ENCODE measurements at regions not wholly inside any gene's neighbourhood (a gene's known extent, or its start where the extent isn't known, plus 50 kb on each side); places are given as distances from the start of the nearest gene placed in this dataset.
A peak's percentile ranks its signal among the peaks of the same experiment; 100 is the strongest.

- Histone ChIP-seq H3K4me3 (ENCODE audit: low read length in 2 of 2) (no peak overlapping the region), H3K27ac (ENCODE audit: low read depth in 1 of 2, low read length in 1 of 2) (no peak overlapping the region), H3K36me3 (ENCODE audit: control insufficient read depth in 2 of 2, insufficient read depth in 2 of 2, low read length in 1 of 2) (no peaks in the 10 kb centered on the region), H3K9me3 (ENCODE audit: control insufficient read depth in 2 of 2, insufficient read depth in 1 of 2, low read length in 1 of 2) (no peaks in the 10 kb centered on the region), H3K4me1 (ENCODE audit: control insufficient read depth in 2 of 2, insufficient read depth in 2 of 2, low read length in 2 of 2) (no peaks in the 10 kb centered on the region), H3K27me3 (ENCODE audit: control insufficient read depth in 2 of 2, insufficient read depth in 1 of 2, low read length in 1 of 2) (no peaks in the 10 kb centered on the region)
- DNase-seq (ENCODE audit: low read depth in 6 of 9, low spot score in 9 of 9) = no peak
Observed at GRCh38 chr13:79765331-79765730, 284.4 kb downstream of the NDFIP2 start.

GRCh38 chr13:79749984-79750551 lies 269.1 kb downstream of the NDFIP2 start:
- Histone ChIP-seq H3K4me1 (ENCODE audit: control insufficient read depth in 2 of 2, insufficient read depth in 2 of 2, low read length in 2 of 2) (no peaks in the 10 kb centered on the region), H3K36me3 (ENCODE audit: control insufficient read depth in 2 of 2, insufficient read depth in 2 of 2, low read length in 1 of 2) (no peaks in the 10 kb centered on the region), H3K27ac (ENCODE audit: low read depth in 1 of 2, low read length in 1 of 2) (no peak overlapping the region), H3K9me3 (ENCODE audit: control insufficient read depth in 2 of 2, insufficient read depth in 1 of 2, low read length in 1 of 2) (no peaks in the 10 kb centered on the region), H3K27me3 (ENCODE audit: control insufficient read depth in 2 of 2, insufficient read depth in 1 of 2, low read length in 1 of 2) (no peaks in the 10 kb centered on the region), H3K4me3 (ENCODE audit: low read length in 2 of 2) (no peak overlapping the region)
- peak in 3 of 9 donors; percentile 6 to 28 (median 6) for DNase-seq (ENCODE audit: low read depth in 6 of 9, low spot score in 9 of 9)
- 91% methylated on average over 3 of the region's 3 CpGs for WGBS

- H3K27ac ChIP-seq (ENCODE audit: low read depth in 1 of 2, low read length in 1 of 2) = no peak overlapping the region
- H3K4me3 ChIP-seq (ENCODE audit: low read length in 2 of 2) = no peak overlapping the region
- H3K9me3 ChIP-seq (ENCODE audit: control insufficient read depth in 2 of 2, insufficient read depth in 1 of 2, low read length in 1 of 2) = no peaks in the 10 kb centered on the region
- WGBS = 92% methylated on average over 2 of the region's 2 CpGs
- H3K27me3 ChIP-seq (ENCODE audit: control insufficient read depth in 2 of 2, insufficient read depth in 1 of 2, low read length in 1 of 2) = no peaks in the 10 kb centered on the region
- H3K36me3 ChIP-seq (ENCODE audit: control insufficient read depth in 2 of 2, insufficient read depth in 2 of 2, low read length in 1 of 2) = no peaks in the 10 kb centered on the region
- H3K4me1 ChIP-seq (ENCODE audit: control insufficient read depth in 2 of 2, insufficient read depth in 2 of 2, low read length in 2 of 2) = no peaks in the 10 kb centered on the region
- DNase-seq (ENCODE audit: low read depth in 6 of 9, low spot score in 9 of 9) = no peak
Observed at GRCh38 chr13:79749566-79749965, 268.6 kb downstream of the NDFIP2 start.

- Histone ChIP-seq H3K27me3 (ENCODE audit: control insufficient read depth in 2 of 2, insufficient read depth in 1 of 2, low read length in 1 of 2) (no peaks in the 10 kb centered on the region), H3K27ac (ENCODE audit: low read depth in 1 of 2, low read length in 1 of 2) (no peak overlapping the region), H3K36me3 (ENCODE audit: control insufficient read depth in 2 of 2, insufficient read depth in 2 of 2, low read length in 1 of 2) (no peaks in the 10 kb centered on the region), H3K4me1 (ENCODE audit: control insufficient read depth in 2 of 2, insufficient read depth in 2 of 2, low read length in 2 of 2) (no peaks in the 10 kb centered on the region), H3K4me3 (ENCODE audit: low read length in 2 of 2) (no peak overlapping the region), H3K9me3 (ENCODE audit: control insufficient read depth in 2 of 2, insufficient read depth in 1 of 2, low read length in 1 of 2) (no peaks in the 10 kb centered on the region)
- WGBS = 87% methylated on average over 2 of the region's 2 CpGs
- no peak for DNase-seq (ENCODE audit: low read depth in 6 of 9, low spot score in 9 of 9)
Observed at GRCh38 chr13:79745081-79745480, 264.1 kb downstream of the NDFIP2 start.

- Histone ChIP-seq H3K4me1 (ENCODE audit: control insufficient read depth in 2 of 2, insufficient read depth in 2 of 2, low read length in 2 of 2) (no peaks in the 10 kb centered on the region), H3K36me3 (ENCODE audit: control insufficient read depth in 2 of 2, insufficient read depth in 2 of 2, low read length in 1 of 2) (no peaks in the 10 kb centered on the region), H3K27me3 (ENCODE audit: control insufficient read depth in 2 of 2, insufficient read depth in 1 of 2, low read length in 1 of 2) (no peaks in the 10 kb centered on the region), H3K4me3 (ENCODE audit: low read length in 2 of 2) (no peak overlapping the region), H3K9me3 (ENCODE audit: control insufficient read depth in 2 of 2, insufficient read depth in 1 of 2, low read length in 1 of 2) (no peaks in the 10 kb centered on the region), H3K27ac (ENCODE audit: low read depth in 1 of 2, low read length in 1 of 2) (no peak overlapping the region)
- no peak for DNase-seq (ENCODE audit: low read depth in 6 of 9, low spot score in 9 of 9)
- WGBS = 97% methylated on average over 3 of the region's 3 CpGs
Observed at GRCh38 chr13:79742923-79743322, 262.0 kb downstream of the NDFIP2 start.

GRCh38 chr13:79740991-79741390 lies 260.0 kb downstream of the NDFIP2 start:
- no peak overlapping the region for H3K4me3 ChIP-seq (ENCODE audit: low read length in 2 of 2)
- H3K36me3 ChIP-seq (ENCODE audit: control insufficient read depth in 2 of 2, insufficient read depth in 2 of 2, low read length in 1 of 2) = no peaks in the 10 kb centered on the region
- H3K27ac ChIP-seq (ENCODE audit: low read depth in 1 of 2, low read length in 1 of 2) = no peak overlapping the region
- H3K4me1 ChIP-seq (ENCODE audit: control insufficient read depth in 2 of 2, insufficient read depth in 2 of 2, low read length in 2 of 2) = no peaks in the 10 kb centered on the region
- DNase-seq (ENCODE audit: low read depth in 6 of 9, low spot score in 9 of 9) = no peak
- WGBS = 92% methylated on average over 6 of the region's 6 CpGs
- H3K27me3 ChIP-seq (ENCODE audit: control insufficient read depth in 2 of 2, insufficient read depth in 1 of 2, low read length in 1 of 2) = no peaks in the 10 kb centered on the region
- H3K9me3 ChIP-seq (ENCODE audit: control insufficient read depth in 2 of 2, insufficient read depth in 1 of 2, low read length in 1 of 2) = no peaks in the 10 kb centered on the region

GRCh38 chr13:79736356-79736755 lies 255.4 kb downstream of the NDFIP2 start:
- no peak overlapping the region for H3K27ac ChIP-seq (ENCODE audit: low read depth in 1 of 2, low read length in 1 of 2)
- H3K4me1 ChIP-seq (ENCODE audit: control insufficient read depth in 2 of 2, insufficient read depth in 2 of 2, low read length in 2 of 2) = no peaks in the 10 kb centered on the region
- no peaks in the 10 kb centered on the region for H3K36me3 ChIP-seq (ENCODE audit: control insufficient read depth in 2 of 2, insufficient read depth in 2 of 2, low read length in 1 of 2)
- no peak for DNase-seq (ENCODE audit: low read depth in 6 of 9, low spot score in 9 of 9)
- H3K27me3 ChIP-seq (ENCODE audit: control insufficient read depth in 2 of 2, insufficient read depth in 1 of 2, low read length in 1 of 2) = no peaks in the 10 kb centered on the region
- H3K4me3 ChIP-seq (ENCODE audit: low read length in 2 of 2) = no peak overlapping the region
- 95% methylated on average over 1 of the region's 1 CpG for WGBS
- no peaks in the 10 kb centered on the region for H3K9me3 ChIP-seq (ENCODE audit: control insufficient read depth in 2 of 2, insufficient read depth in 1 of 2, low read length in 1 of 2)

GRCh38 chr13:79735228-79735627 lies 254.3 kb downstream of the NDFIP2 start:
- no peaks in the 10 kb centered on the region for H3K4me1 ChIP-seq (ENCODE audit: control insufficient read depth in 2 of 2, insufficient read depth in 2 of 2, low read length in 2 of 2)

GRCh38 chr13:79727086-79727485 lies 246.1 kb downstream of the NDFIP2 start:
- Histone ChIP-seq H3K9me3 (ENCODE audit: control insufficient read depth in 2 of 2, insufficient read depth in 1 of 2, low read length in 1 of 2) (no peaks in the 10 kb centered on the region), H3K4me3 (ENCODE audit: low read length in 2 of 2) (no peak overlapping the region), H3K27me3 (ENCODE audit: control insufficient read depth in 2 of 2, insufficient read depth in 1 of 2, low read length in 1 of 2) (no peaks in the 10 kb centered on the region), H3K4me1 (ENCODE audit: control insufficient read depth in 2 of 2, insufficient read depth in 2 of 2, low read length in 2 of 2) (no peaks in the 10 kb centered on the region), H3K36me3 (ENCODE audit: control insufficient read depth in 2 of 2, insufficient read depth in 2 of 2, low read length in 1 of 2) (no peaks in the 10 kb centered on the region), H3K27ac (ENCODE audit: low read depth in 1 of 2, low read length in 1 of 2) (no peak overlapping the region)
- DNase-seq (ENCODE audit: low read depth in 6 of 9, low spot score in 9 of 9) = no peak

More at GRCh38 chr13:79735228-79735627, 254.3 kb downstream of the NDFIP2 start:
- Histone ChIP-seq H3K36me3 (ENCODE audit: control insufficient read depth in 2 of 2, insufficient read depth in 2 of 2, low read length in 1 of 2) (no peaks in the 10 kb centered on the region), H3K4me3 (ENCODE audit: low read length in 2 of 2) (no peak overlapping the region), H3K27ac (ENCODE audit: low read depth in 1 of 2, low read length in 1 of 2) (no peak overlapping the region), H3K27me3 (ENCODE audit: control insufficient read depth in 2 of 2, insufficient read depth in 1 of 2, low read length in 1 of 2) (no peaks in the 10 kb centered on the region), H3K9me3 (ENCODE audit: control insufficient read depth in 2 of 2, insufficient read depth in 1 of 2, low read length in 1 of 2) (no peaks in the 10 kb centered on the region)
- DNase-seq (ENCODE audit: low read depth in 6 of 9, low spot score in 9 of 9) = no peak

GRCh38 chr13:79725841-79726240 lies 244.9 kb downstream of the NDFIP2 start:
- Histone ChIP-seq H3K9me3 (ENCODE audit: control insufficient read depth in 2 of 2, insufficient read depth in 1 of 2, low read length in 1 of 2) (no peaks in the 10 kb centered on the region), H3K27me3 (ENCODE audit: control insufficient read depth in 2 of 2, insufficient read depth in 1 of 2, low read length in 1 of 2) (no peaks in the 10 kb centered on the region), H3K4me1 (ENCODE audit: control insufficient read depth in 2 of 2, insufficient read depth in 2 of 2, low read length in 2 of 2) (no peaks in the 10 kb centered on the region), H3K4me3 (ENCODE audit: low read length in 2 of 2) (no peak overlapping the region), H3K36me3 (ENCODE audit: control insufficient read depth in 2 of 2, insufficient read depth in 2 of 2, low read length in 1 of 2) (no peaks in the 10 kb centered on the region), H3K27ac (ENCODE audit: low read depth in 1 of 2, low read length in 1 of 2) (no peak overlapping the region)
- WGBS = 99% methylated on average over 1 of the region's 1 CpG
- no peak for DNase-seq (ENCODE audit: low read depth in 6 of 9, low spot score in 9 of 9)

All from thymus (tissue), 11 donors.